ENCODE measurements at regions not wholly inside any gene's neighbourhood (a gene's known extent, or its start where the extent isn't known, plus 50 kb on each side); places are given as distances from the start of the nearest gene placed in this dataset.

DNA sequence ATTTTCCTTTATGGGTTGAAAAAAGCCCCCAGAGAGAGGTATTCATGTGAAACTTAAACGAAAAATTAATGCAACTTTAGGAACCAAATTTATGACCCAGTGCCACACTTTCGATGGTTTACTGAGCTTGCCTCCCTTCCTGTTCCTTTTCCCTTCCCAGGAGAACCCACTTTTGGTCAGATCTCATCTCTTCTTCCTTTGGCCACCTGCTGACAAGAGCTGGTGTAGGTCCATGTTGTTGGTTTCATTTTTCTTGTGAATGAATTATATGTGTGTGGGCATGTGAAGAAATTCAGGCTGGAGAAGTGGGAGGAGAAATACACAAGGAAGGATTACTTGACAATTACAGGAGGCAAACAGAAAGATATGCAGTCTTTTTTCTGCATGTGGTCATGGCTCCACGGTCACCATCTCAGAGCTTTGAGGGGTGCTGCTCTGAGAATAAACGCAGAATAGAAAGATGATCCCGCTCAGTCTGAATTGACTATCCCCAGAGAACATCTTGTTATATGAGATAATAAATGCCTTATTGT, 111.3 kb upstream of the TCF4 start:
- no peak overlapping the region for H3K4me3 ChIP-seq
- ATAC-seq (no peak), DNase-seq (no peak)
- intact Hi-C loops (cut with DNase I) = no loop called here
- WGBS, 3 donors = 28 to 36% (median 31%) methylated on average over 5 of the region's 5 CpGs
- no peak for TF ChIP-seq CTCF (IDR thresholded peaks at IDR 0.05)
- H3K4me1 ChIP-seq = no peaks in the 10 kb centered on the region
- no peak overlapping the region for H3K27ac ChIP-seq
- H3K36me3 ChIP-seq (ENCODE audit: insufficient read depth in 1 of 2, low read depth in 1 of 2) = no peaks in the 10 kb centered on the region
- H3K9me3 ChIP-seq = no peaks in the 10 kb centered on the region
- no peaks in the 10 kb centered on the region for H3K27me3 ChIP-seq (ENCODE audit: insufficient read depth in 3 of 3, low read length in 2 of 3)

- Histone ChIP-seq H3K4me1 (no peaks in the 10 kb centered on the region), H3K4me3 (no peak overlapping the region), H3K36me3 (ENCODE audit: insufficient read depth in 1 of 2, low read depth in 1 of 2) (no peaks in the 10 kb centered on the region), H3K27me3 (ENCODE audit: insufficient read depth in 3 of 3, low read length in 2 of 3) (no peaks in the 10 kb centered on the region), H3K9me3 (no peaks in the 10 kb centered on the region), H3K27ac (no peak overlapping the region)
- intact Hi-C loops (cut with DNase I) = no loop called here
- DNase-seq = no peak
- no peak for TF ChIP-seq CTCF (IDR thresholded peaks at IDR 0.05)
- no peak for ATAC-seq
- 72 to 81% (median 76%) methylated on average over 3 of the region's 3 CpGs for whole genome bisulfite sequencing, 3 donors
Observed at GRCh38 chr18:55696811-55697210, 108.8 kb upstream of the TCF4 start.

DNA sequence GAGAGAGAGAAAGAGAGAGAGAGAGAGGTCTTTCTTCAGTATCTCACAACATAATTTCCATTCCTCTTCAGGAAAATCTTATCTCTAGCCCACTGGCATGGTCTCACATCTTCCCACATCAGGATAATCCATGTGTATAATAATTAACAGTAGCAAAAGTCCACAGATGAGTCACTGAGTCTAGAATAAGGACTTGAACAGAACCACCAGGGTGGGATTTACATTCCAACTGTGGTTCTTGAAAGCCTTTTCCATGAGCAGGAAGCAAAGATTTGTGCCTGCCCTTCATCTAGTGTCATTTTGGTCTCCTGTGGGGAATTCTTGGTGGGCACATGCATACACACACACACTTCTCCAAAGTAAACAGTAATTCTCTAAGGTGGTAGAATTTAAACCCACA, 107.1 kb upstream of the TCF4 start:
- no peak overlapping the region for H3K4me3 ChIP-seq
- H3K9me3 ChIP-seq = no peaks in the 10 kb centered on the region
- H3K27ac ChIP-seq = no peak overlapping the region
- H3K36me3 ChIP-seq (ENCODE audit: insufficient read depth in 1 of 2, low read depth in 1 of 2) = no peaks in the 10 kb centered on the region
- TF ChIP-seq CTCF (IDR thresholded peaks at IDR 0.05) = no peak
- DNase-seq = no peak
- ATAC-seq = no peak
- no peaks in the 10 kb centered on the region for H3K4me1 ChIP-seq
- no peaks in the 10 kb centered on the region for H3K27me3 ChIP-seq (ENCODE audit: insufficient read depth in 3 of 3, low read length in 2 of 3)
- intact Hi-C loops (cut with DNase I) = no loop called here

- no peaks in the 10 kb centered on the region for H3K4me1 ChIP-seq
- no peak for TF ChIP-seq CTCF (IDR thresholded peaks at IDR 0.05)
- WGBS, 3 donors = 87 to 100% (median 92%) methylated on average over 1 of the region's 1 CpG
- H3K4me3 ChIP-seq = no peak overlapping the region
- no peak for DNase-seq
- no peak overlapping the region for H3K27ac ChIP-seq
- H3K9me3 ChIP-seq = no peaks in the 10 kb centered on the region
- ATAC-seq = no peak
- intact Hi-C loops (cut with DNase I) = no loop called here
- H3K27me3 ChIP-seq (ENCODE audit: insufficient read depth in 3 of 3, low read length in 2 of 3) = no peaks in the 10 kb centered on the region
- H3K36me3 ChIP-seq (ENCODE audit: insufficient read depth in 1 of 2, low read depth in 1 of 2) = no peaks in the 10 kb centered on the region
Observed at GRCh38 chr18:55694291-55694690, 106.3 kb upstream of the TCF4 start.

- intact Hi-C loops (cut with DNase I) = no loop called here
- 87 to 88% (median 87%) methylated on average over 4 of the region's 4 CpGs for WGBS, 3 donors
- ATAC-seq = no peak
Observed at GRCh38 chr18:55688030-55688429, 100.0 kb upstream of the TCF4 start.

More at GRCh38 chr18:55688030-55688429, 100.0 kb upstream of the TCF4 start:
- Histone ChIP-seq H3K27me3 (ENCODE audit: insufficient read depth in 3 of 3, low read length in 2 of 3) (no peaks in the 10 kb centered on the region), H3K36me3 (ENCODE audit: insufficient read depth in 1 of 2, low read depth in 1 of 2) (no peaks in the 10 kb centered on the region), H3K9me3 (no peaks in the 10 kb centered on the region), H3K4me1 (no peaks in the 10 kb centered on the region), H3K4me3 (no peak overlapping the region), H3K27ac (no peak overlapping the region)
- DNase-seq = no peak
- no peak for TF ChIP-seq CTCF (IDR thresholded peaks at IDR 0.05)

Data from psoas muscle (tissue), 7 donors.